SK-N-SH (cell line): ENCODE measurements at regions not wholly inside any gene's neighbourhood (a gene's known extent, or its start where the extent isn't known, plus 50 kb on each side); places are given as distances from the start of the nearest gene placed in this dataset.

Experiments
- CTCF ChIA-PET: fragments of 300-600, 350-600 bp; formaldehyde crosslinking; extraction: SDS; loops from one replicate; lab custom pipeline; 2021; lab: Yijun Ruan, JAX
- POLR2A ChIA-PET: fragments of 350-600 bp; sonication (Branson Sonifier 250); formaldehyde crosslinking; extraction: SDS; loops from one replicate; lab custom pipeline; 2020; ENCODE audit warnings: antibody characterized with exemption, inconsistent platforms; lab: Yijun Ruan, JAX
- DNase-seq: peaks from one replicate; pipeline ENCODE4 v3.0.0; 2012
- H2AFZ ChIP-seq: fragments of 200-600 bp; sonication (generic); 2 replicates; pipeline ENCODE4 v1.8.1; 2016; ENCODE audit warnings: antibody characterized with exemption, mild to moderate bottlenecking, low read depth
- H3F3A ChIP-seq: fragments of 200-600 bp; sonication (generic); replicated peaks from 2 replicates; pipeline ENCODE3; 2016; ENCODE audit warnings: antibody characterized with exemption, mild to moderate bottlenecking; ENCODE audit not compliant: insufficient read depth
- H3K27ac ChIP-seq, 2 experiments: fragments of 200-500 bp in 1 of 2; fragments of 200-600 bp in 1 of 2; sonication (Bioruptor generic) in 1 of 2; sonication (generic), shearing (Covaris generic) in 1 of 2; 2 replicates each; pipeline versions ENCODE4 v1.5.1 to v1.6.1; 2014 to 2016; ENCODE audit warnings: low read depth in 2 of 2, inconsistent platforms in 1 of 2, low read length in 1 of 2, mild to moderate bottlenecking in 1 of 2, mixed read lengths in 1 of 2
- H3K27me3 ChIP-seq: fragments of 200-600 bp; sonication (generic), shearing (Covaris generic); 2 replicates; pipeline ENCODE4 v1.6.1; 2016; ENCODE audit warnings: mixed run types; ENCODE audit not compliant: insufficient read depth
- H3K36me3 ChIP-seq, 2 experiments: fragments of 200-500 bp in 1 of 2; fragments of 200-600 bp in 1 of 2; sonication (Bioruptor generic) in 1 of 2; sonication (generic) in 1 of 2; replicated peaks in 1 of 2; 2 replicates each; pipeline versions ENCODE3 to v1.5.1; 2014 to 2016; ENCODE audit warnings: low read length in 1 of 2, mild to moderate bottlenecking in 1 of 2; ENCODE audit not compliant: insufficient read depth in 2 of 2, control insufficient read depth in 1 of 2
- H3K4me1 ChIP-seq, 2 experiments: fragments of 200-500 bp in 1 of 2; fragments of 200-600 bp in 1 of 2; sonication (Bioruptor generic) in 1 of 2; sonication (generic), shearing (Covaris generic) in 1 of 2; 2 replicates each; pipeline versions ENCODE4 v1.5.1 to v1.6.1; 2014 to 2016; ENCODE audit warnings: low read depth in 1 of 2, low read length in 1 of 2, mixed run types in 1 of 2; ENCODE audit not compliant: insufficient read depth in 2 of 2, control insufficient read depth in 1 of 2
- H3K4me2 ChIP-seq: fragments of 200-600 bp; sonication (generic), shearing (Covaris generic); 2 replicates; pipeline ENCODE4 v1.6.1; 2017; ENCODE audit warnings: mixed run types
- H3K4me3 ChIP-seq, 2 experiments: fragments of 200-500 bp in 1 of 2; fragments of 200-600 bp in 1 of 2; sonication (Bioruptor generic) in 1 of 2; sonication (generic), shearing (Covaris generic) in 1 of 2; 2 replicates each; pipeline versions ENCODE4 v1.5.1 to v1.8.1; 2014 to 2016; ENCODE audit warnings: low read depth in 2 of 2, inconsistent platforms in 1 of 2, low read length in 1 of 2, mild to moderate bottlenecking in 1 of 2, mixed read lengths in 1 of 2, moderate library complexity in 1 of 2
- H3K79me2 ChIP-seq: fragments of 200-600 bp; sonication (generic); 2 replicates; pipeline ENCODE4 v1.8.1; 2017; ENCODE audit warnings: mild to moderate bottlenecking; ENCODE audit not compliant: insufficient read depth
- H3K9ac ChIP-seq: fragments of 200-600 bp; sonication (generic); 2 replicates; pipeline ENCODE4 v1.6.1; 2017; ENCODE audit warnings: mixed run types
- H3K9me2 ChIP-seq: fragments of 200-600 bp; sonication (generic); 2 replicates; pipeline ENCODE4 v1.6.1; 2017; ENCODE audit warnings: mixed run types
- H3K9me3 ChIP-seq: fragments of 200-600 bp; sonication (generic); 2 replicates; pipeline ENCODE4 v1.6.1; 2017; ENCODE audit warnings: mixed run types, mild to moderate bottlenecking, moderate library complexity
- H4K20me1 ChIP-seq: fragments of 200-600 bp; sonication (generic); 2 replicates; pipeline ENCODE4 v1.6.1; 2017; ENCODE audit warnings: mild to moderate bottlenecking, mixed run types; ENCODE audit not compliant: insufficient read depth
- CHD2 ChIP-seq: fragments of 150-350 bp; IDR thresholded peaks from 2 replicates; pipeline ENCODE4 v1.6.1; 2018; ENCODE audit warnings: low read length; ENCODE audit not compliant: partially characterized antibody
- CTCF ChIP-seq: fragments of 200-600 bp; sonication (generic); IDR thresholded peaks from 2 replicates; pipeline ENCODE4 v1.6.1; 2017; ENCODE audit warnings: antibody characterized with exemption, mild to moderate bottlenecking, moderate library complexity
- ELF1 ChIP-seq: IDR thresholded peaks from 2 replicates; pipeline ENCODE4 v1.4.0; 2012
- EP300 ChIP-seq, 2 experiments: IDR thresholded peaks; 2 replicates each; pipeline versions ENCODE4 v1.4.0 to v1.6.1; 2012; ENCODE audit warnings: borderline replicate concordance in 1 of 2, low read depth in 1 of 2, low read length in 1 of 2
- EZH2phosphoT487 ChIP-seq: fragments of 200-600 bp; sonication (generic); IDR thresholded peaks from 2 replicates; pipeline ENCODE4 v1.6.1; 2017; ENCODE audit warnings: low read depth, mixed run types, mild to moderate bottlenecking, antibody characterized with exemption, moderate library complexity, borderline replicate concordance
- FOXJ3 ChIP-seq: sonication (generic); formaldehyde crosslinking; IDR thresholded peaks from 2 replicates; pipeline ENCODE4 v1.5.1; 2020; ENCODE audit warnings: mild to moderate bottlenecking, missing genetic modification reagents
- FOXM1 ChIP-seq: IDR thresholded peaks from 2 replicates; pipeline ENCODE4 v1.4.0; 2012; ENCODE audit warnings: low read depth, mild to moderate bottlenecking
- GABPA ChIP-seq: IDR thresholded peaks from 2 replicates; pipeline ENCODE4 v1.4.0; 2012; ENCODE audit warnings: low read depth, mild to moderate bottlenecking
- GATA2 ChIP-seq: sonication (generic); formaldehyde crosslinking; IDR thresholded peaks from 2 replicates; pipeline ENCODE4 v1.5.0; 2020; ENCODE audit warnings: mild to moderate bottlenecking, missing genetic modification reagents
- MEF2A ChIP-seq: IDR thresholded peaks from 2 replicates; pipeline ENCODE4 v1.4.0; 2012; ENCODE audit warnings: low read depth, borderline replicate concordance
- MXI1 ChIP-seq: IDR thresholded peaks from 2 replicates; pipeline ENCODE4 v1.6.1; 2012; ENCODE audit warnings: mild to moderate bottlenecking, low read depth, low read length, improper control_type of control experiment
- NFIC ChIP-seq: IDR thresholded peaks from 2 replicates; pipeline ENCODE4 v1.4.0; 2012; ENCODE audit warnings: borderline replicate concordance
- NRF1 ChIP-seq: IDR thresholded peaks from 2 replicates; pipeline ENCODE4 v1.6.1; 2012; ENCODE audit warnings: low read depth, mild to moderate bottlenecking, low read length
- PBX3 ChIP-seq: IDR thresholded peaks from 2 replicates; pipeline ENCODE4; 2012
- POLR2AphosphoS5 ChIP-seq: IDR thresholded peaks from 2 replicates; pipeline ENCODE4 v1.6.1; 2012; ENCODE audit warnings: low read depth, low read length
- RAD21 ChIP-seq: IDR thresholded peaks from 2 replicates; pipeline ENCODE4 v1.6.1; 2012; ENCODE audit warnings: mild to moderate bottlenecking, low read length
- RCOR1 ChIP-seq: fragments of 150-350 bp; IDR thresholded peaks from 2 replicates; pipeline ENCODE4 v1.6.1; 2017; ENCODE audit warnings: antibody characterized with exemption, low read length
- RFX5 ChIP-seq: IDR thresholded peaks from 2 replicates; pipeline ENCODE4 v1.6.1; 2012; ENCODE audit warnings: mild to moderate bottlenecking, improper control_type of control experiment, low read length
- RXRA ChIP-seq: IDR thresholded peaks from 2 replicates; pipeline ENCODE4 v1.4.0; 2012; ENCODE audit warnings: low read depth, mild to moderate bottlenecking, borderline replicate concordance
- SIN3A ChIP-seq: IDR thresholded peaks from 2 replicates; pipeline ENCODE4 v1.6.1; 2012; ENCODE audit warnings: low read depth, mild to moderate bottlenecking, low read length, moderate library complexity, borderline replicate concordance
- SMC3 ChIP-seq: IDR thresholded peaks from 2 replicates; pipeline ENCODE4 v1.6.1; 2012; ENCODE audit warnings: low read depth, low read length, improper control_type of control experiment
- TAF1 ChIP-seq: IDR thresholded peaks from 2 replicates; pipeline ENCODE4 v1.6.1; 2012; ENCODE audit warnings: low read depth, mild to moderate bottlenecking, low read length, moderate library complexity, borderline replicate concordance
- TCF12 ChIP-seq: IDR thresholded peaks from 2 replicates; pipeline ENCODE4 v1.4.0; 2012
- USF2 ChIP-seq: fragments of 150-350 bp; IDR thresholded peaks from 2 replicates; pipeline ENCODE4 v1.6.1; 2017; ENCODE audit warnings: antibody characterized with exemption, low read length, low read depth, borderline replicate concordance
- YY1 ChIP-seq: IDR thresholded peaks from 2 replicates; pipeline ENCODE4 v1.4.0; 2012; ENCODE audit warnings: low read depth, mild to moderate bottlenecking
- WGBS: methylation state at CpG from one replicate; pipeline ENCODE4 v1.1.6; 2017; ENCODE audit warnings: low lambda C conversion rate; 5-methylcytosine and 5-hydroxymethylcytosine counted together
- TF ChIP-seq, protein P1 (sequence below): IDR thresholded peaks from 2 replicates; pipeline ENCODE4 v1.4.0; 2012; ENCODE audit warnings: low read depth
- TF ChIP-seq, protein P2 (sequence below): IDR thresholded peaks from 2 replicates; pipeline ENCODE4 v1.4.0; 2012; ENCODE audit warnings: low read depth, borderline replicate concordance
- TF ChIP-seq, protein P3 (sequence below): IDR thresholded peaks from 2 replicates; pipeline ENCODE4 v1.6.1; 2012; ENCODE audit warnings: mild to moderate bottlenecking, low read depth, low read length, moderate library complexity

DNA sequence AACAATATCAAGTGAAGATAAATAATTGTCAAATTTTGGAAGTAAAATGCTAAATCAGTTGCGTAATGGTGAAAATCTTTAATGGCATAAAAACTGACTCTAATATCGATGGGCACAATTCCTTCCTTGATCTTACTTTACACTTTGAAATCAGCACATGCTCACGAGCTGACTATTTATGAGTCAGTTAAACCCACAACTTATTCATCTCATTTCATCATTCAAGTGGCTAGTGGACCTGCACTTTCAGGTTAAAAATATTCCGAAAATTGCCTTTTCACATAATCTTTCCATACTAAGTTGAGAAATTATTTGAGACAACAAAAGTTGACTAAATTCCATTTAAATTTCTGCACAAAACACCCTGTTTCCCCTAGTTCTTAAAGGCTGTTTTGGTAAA lies 582.1 kb upstream of the TENM3 start:
- H3K36me3 ChIP-seq = no peaks in the 10 kb centered on the region
- no peaks in the 10 kb centered on the region for H3K27me3 ChIP-seq
- H3K9ac ChIP-seq = no peak overlapping the region; the same call in 1 of the 2 replicates
- no peaks in the 10 kb centered on the region for H3K9me3 ChIP-seq
- peak overlapping the region; percentile 24; the same call in 1 of the 2 replicates for H2AFZ ChIP-seq
- H3F3A ChIP-seq = peaks cover 8% of the 10 kb centered on the region
- ChIA-PET POLR2A (no interaction called here), CTCF (no interaction called here)
- 28% methylated on average over 4 of the region's 4 CpGs for WGBS
- H3K9me2 ChIP-seq = no peaks in the 10 kb centered on the region
- no peak overlapping the region for H3K4me2 ChIP-seq
- no peak for DNase-seq
- no peak overlapping the region for H3K4me3 ChIP-seq
- peaks cover 0 to 8% of the 10 kb centered on the region in 2 experiments; a peak in 2 of 4 replicates for H3K4me1 ChIP-seq
- no peaks in the 10 kb centered on the region for H3K79me2 ChIP-seq
- H3K27ac ChIP-seq = peak overlapping the region in 1 of 2 experiments; percentile 54; a peak in 3 of 4 replicates
- H4K20me1 ChIP-seq = no peaks in the 10 kb centered on the region
- TF ChIP-seq MXI1 = no peak
- TF ChIP-seq GATA2 (CRISPR knock-in tag) = no peak
- TF ChIP-seq SIN3A = no peak
- TF ChIP-seq, protein P1, sequence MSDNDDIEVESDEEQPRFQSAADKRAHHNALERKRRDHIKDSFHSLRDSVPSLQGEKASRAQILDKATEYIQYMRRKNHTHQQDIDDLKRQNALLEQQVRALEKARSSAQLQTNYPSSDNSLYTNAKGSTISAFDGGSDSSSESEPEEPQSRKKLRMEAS = no peak
- TF ChIP-seq CTCF = no peak
- no peak for TF ChIP-seq RFX5
- no peak for TF ChIP-seq YY1
- TF ChIP-seq EP300 (IDR thresholded peaks at IDR 0.05; ENCODE audit: borderline replicate concordance in 1 of 2, low read depth in 1 of 2, low read length in 1 of 2) = peak in 1 of 2 experiments; percentile 61; a peak in 1 of 4 replicates
- TF ChIP-seq TAF1 = no peak
- TF ChIP-seq RXRA = no peak
- no peak for TF ChIP-seq CHD2
- no peak for TF ChIP-seq FOXM1
- no peak for TF ChIP-seq MEF2A
- TF ChIP-seq ELF1 = no peak
- TF ChIP-seq FOXJ3 (CRISPR knock-in tag) = no peak
- TF ChIP-seq USF2 = no peak
- TF ChIP-seq NFIC = peak; percentile 40; the same call in 1 of the 2 replicates
- peak; percentile 62 for TF ChIP-seq TCF12
- TF ChIP-seq, protein P2, sequence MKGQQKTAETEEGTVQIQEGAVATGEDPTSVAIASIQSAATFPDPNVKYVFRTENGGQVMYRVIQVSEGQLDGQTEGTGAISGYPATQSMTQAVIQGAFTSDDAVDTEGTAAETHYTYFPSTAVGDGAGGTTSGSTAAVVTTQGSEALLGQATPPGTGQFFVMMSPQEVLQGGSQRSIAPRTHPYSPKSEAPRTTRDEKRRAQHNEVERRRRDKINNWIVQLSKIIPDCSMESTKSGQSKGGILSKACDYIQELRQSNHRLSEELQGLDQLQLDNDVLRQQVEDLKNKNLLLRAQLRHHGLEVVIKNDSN = no peak
- TF ChIP-seq RCOR1 = no peak
- TF ChIP-seq EZH2phosphoT487 = no peak
- peak; percentile 57 for TF ChIP-seq PBX3
- TF ChIP-seq GABPA = no peak
- no peak for TF ChIP-seq POLR2AphosphoS5
- no peak for TF ChIP-seq NRF1
- TF ChIP-seq RAD21 = no peak
- no peak for TF ChIP-seq SMC3
- TF ChIP-seq, protein P3, sequence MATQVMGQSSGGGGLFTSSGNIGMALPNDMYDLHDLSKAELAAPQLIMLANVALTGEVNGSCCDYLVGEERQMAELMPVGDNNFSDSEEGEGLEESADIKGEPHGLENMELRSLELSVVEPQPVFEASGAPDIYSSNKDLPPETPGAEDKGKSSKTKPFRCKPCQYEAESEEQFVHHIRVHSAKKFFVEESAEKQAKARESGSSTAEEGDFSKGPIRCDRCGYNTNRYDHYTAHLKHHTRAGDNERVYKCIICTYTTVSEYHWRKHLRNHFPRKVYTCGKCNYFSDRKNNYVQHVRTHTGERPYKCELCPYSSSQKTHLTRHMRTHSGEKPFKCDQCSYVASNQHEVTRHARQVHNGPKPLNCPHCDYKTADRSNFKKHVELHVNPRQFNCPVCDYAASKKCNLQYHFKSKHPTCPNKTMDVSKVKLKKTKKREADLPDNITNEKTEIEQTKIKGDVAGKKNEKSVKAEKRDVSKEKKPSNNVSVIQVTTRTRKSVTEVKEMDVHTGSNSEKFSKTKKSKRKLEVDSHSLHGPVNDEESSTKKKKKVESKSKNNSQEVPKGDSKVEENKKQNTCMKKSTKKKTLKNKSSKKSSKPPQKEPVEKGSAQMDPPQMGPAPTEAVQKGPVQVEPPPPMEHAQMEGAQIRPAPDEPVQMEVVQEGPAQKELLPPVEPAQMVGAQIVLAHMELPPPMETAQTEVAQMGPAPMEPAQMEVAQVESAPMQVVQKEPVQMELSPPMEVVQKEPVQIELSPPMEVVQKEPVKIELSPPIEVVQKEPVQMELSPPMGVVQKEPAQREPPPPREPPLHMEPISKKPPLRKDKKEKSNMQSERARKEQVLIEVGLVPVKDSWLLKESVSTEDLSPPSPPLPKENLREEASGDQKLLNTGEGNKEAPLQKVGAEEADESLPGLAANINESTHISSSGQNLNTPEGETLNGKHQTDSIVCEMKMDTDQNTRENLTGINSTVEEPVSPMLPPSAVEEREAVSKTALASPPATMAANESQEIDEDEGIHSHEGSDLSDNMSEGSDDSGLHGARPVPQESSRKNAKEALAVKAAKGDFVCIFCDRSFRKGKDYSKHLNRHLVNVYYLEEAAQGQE = no peak
